Endodermal cell (in vitro differentiated cells): ENCODE measurements at regions not wholly inside any gene's neighbourhood (a gene's known extent, or its start where the extent isn't known, plus 50 kb on each side); places are given as distances from the start of the nearest gene placed in this dataset.

Experiments
- DNase-seq: peaks from one replicate; pipeline ENCODE4 v3.0.0-alpha.2; 2017
- H3K27ac ChIP-seq: 2 replicates; pipeline ENCODE4 v1.5.1; 2013; ENCODE audit warnings: mild to moderate bottlenecking, low read depth, low read length, moderate library complexity
- H3K27me3 ChIP-seq: 2 replicates; pipeline ENCODE4 v1.6.1; 2013; ENCODE audit warnings: mild to moderate bottlenecking, low read length, moderate library complexity; ENCODE audit not compliant: insufficient read depth, control insufficient read depth, poor library complexity, severe bottlenecking
- H3K36me3 ChIP-seq: 2 replicates; pipeline ENCODE4 v1.7.0; 2013; ENCODE audit warnings: mild to moderate bottlenecking, low read length, moderate library complexity; ENCODE audit not compliant: control insufficient read depth, insufficient read depth
- H3K4me1 ChIP-seq: one replicate; pipeline ENCODE4 v1.7.0; 2013; ENCODE audit warnings: low read length; ENCODE audit not compliant: control insufficient read depth, insufficient read depth
- H3K4me3 ChIP-seq: 2 replicates; pipeline ENCODE4 v1.5.1; 2013; ENCODE audit warnings: mild to moderate bottlenecking, low read length, moderate library complexity
- H3K9ac ChIP-seq: 2 replicates; pipeline ENCODE4 v1.6.1; 2013; ENCODE audit warnings: mild to moderate bottlenecking, low read length, moderate library complexity; ENCODE audit not compliant: poor library complexity, severe bottlenecking; ENCODE audit errors: extremely low read depth
- H3K9me3 ChIP-seq: 2 replicates; pipeline ENCODE4 v1.6.1; 2013; ENCODE audit warnings: mild to moderate bottlenecking, low read length, moderate library complexity; ENCODE audit not compliant: control insufficient read depth
- H3K27ac Mint-ChIP-seq: 2 replicates; pipeline ENCODE4 v1.8.0; 2020; ENCODE audit warnings: mixed read lengths
- H3K27me3 Mint-ChIP-seq: 2 replicates; pipeline ENCODE4 v1.8.0; 2021; ENCODE audit warnings: mild to moderate bottlenecking, mixed read lengths; ENCODE audit not compliant: insufficient read depth
- H3K36me3 Mint-ChIP-seq: 2 replicates; pipeline ENCODE4 v1.8.0; 2020; ENCODE audit warnings: low read depth, mixed read lengths
- H3K4me1 Mint-ChIP-seq: 2 replicates; pipeline ENCODE4 v1.8.0; 2020; ENCODE audit warnings: mixed read lengths
- H3K4me3 Mint-ChIP-seq: 2 replicates; pipeline ENCODE4 v1.8.0; 2020; ENCODE audit warnings: mild to moderate bottlenecking, moderate library complexity, mixed read lengths
- H3K9me3 Mint-ChIP-seq: 2 replicates; pipeline ENCODE4 v1.8.0; 2020; ENCODE audit warnings: mild to moderate bottlenecking, mixed read lengths
- CTCF ChIP-seq: fragments of 200-600 bp; sonication (generic); conservative IDR thresholded peaks from 2 replicates; pipeline ENCODE4 v1.5.0; 2021; ENCODE audit warnings: antibody characterized with exemption, mild to moderate bottlenecking
- WGBS, 2 experiments: methylation state at CpG; one replicate each; pipeline versions ENCODE4 v1.1.5 to v1.1.7; 2013; ENCODE audit warnings: missing lambda C conversion rate in 2 of 2, mixed read lengths in 1 of 2; ENCODE audit not compliant: insufficient coverage in 1 of 2, insufficient read length in 1 of 2; 5-methylcytosine and 5-hydroxymethylcytosine counted together

- Mint-ChIP-seq H3K4me3 (no peak overlapping the region), H3K9me3 (no peaks in the 10 kb centered on the region), H3K4me1 (peaks cover 27% of the 10 kb centered on the region), H3K27ac (no peak overlapping the region), H3K36me3 (no peaks in the 10 kb centered on the region), H3K27me3 (no peaks in the 10 kb centered on the region)
- no peak overlapping the region for H3K27ac ChIP-seq
- no peak overlapping the region for H3K9ac ChIP-seq
- H3K4me3 ChIP-seq, result no peak overlapping the region
- no peak for DNase-seq
- no peak for TF ChIP-seq CTCF
- no peaks in the 10 kb centered on the region for H3K9me3 ChIP-seq
- no peaks in the 10 kb centered on the region for H3K36me3 ChIP-seq
- H3K4me1 ChIP-seq, result peaks cover 16% of the 10 kb centered on the region
- peaks cover 4% of the 10 kb centered on the region for H3K27me3 ChIP-seq
- WGBS, 2 experiments, result 90 to 91% methylated on average over 4 of the region's 4 CpGs
Measured at GRCh38 chr17:68711858-68712257, 110.7 kb upstream of the FAM20A start.

GRCh38 chr17:68710976-68711375 is 109.8 kb upstream of the FAM20A start:
- peaks cover 4% of the 10 kb centered on the region for H3K27me3 ChIP-seq
- H3K9ac ChIP-seq, result no peak overlapping the region
- no peak overlapping the region for H3K4me3 Mint-ChIP-seq

GRCh38 chr17:68710035-68710780 is 109.0 kb upstream of the FAM20A start:
- Mint-ChIP-seq H3K4me1 (peaks cover 23% of the 10 kb centered on the region), H3K9me3 (no peaks in the 10 kb centered on the region), H3K4me3 (no peak overlapping the region), H3K27ac (no peak overlapping the region), H3K27me3 (no peaks in the 10 kb centered on the region), H3K36me3 (no peaks in the 10 kb centered on the region)
- 91 to 95% methylated on average over 10 to 11 of the region's 11 CpGs for WGBS, 2 experiments
- Histone ChIP-seq H3K9me3 (no peaks in the 10 kb centered on the region), H3K27me3 (peaks cover 4% of the 10 kb centered on the region), H3K27ac (no peak overlapping the region), H3K4me3 (no peak overlapping the region), H3K36me3 (no peaks in the 10 kb centered on the region), H3K4me1 (peaks cover 8% of the 10 kb centered on the region), H3K9ac (no peak overlapping the region)
- DNase-seq, result no peak
- no peak for TF ChIP-seq CTCF

More at GRCh38 chr17:68710976-68711375, 109.8 kb upstream of the FAM20A start:
- Histone ChIP-seq H3K4me1 (peaks cover 8% of the 10 kb centered on the region), H3K9me3 (no peaks in the 10 kb centered on the region), H3K27ac (no peak overlapping the region), H3K36me3 (no peaks in the 10 kb centered on the region), H3K4me3 (no peak overlapping the region)
- Mint-ChIP-seq H3K4me1 (peaks cover 23% of the 10 kb centered on the region), H3K27ac (no peak overlapping the region), H3K9me3 (no peaks in the 10 kb centered on the region), H3K36me3 (no peaks in the 10 kb centered on the region), H3K27me3 (no peaks in the 10 kb centered on the region)
- no peak for TF ChIP-seq CTCF
- no peak for DNase-seq
- WGBS, 2 experiments, result 94% methylated on average over 1 of the region's 1 CpG; no CpG with 5 or more reads in 1 of the 2 experiments
